HG02884 (cell line): ENCODE measurements at regions not wholly inside any gene's neighbourhood (a gene's known extent, or its start where the extent isn't known, plus 50 kb on each side); places are given as distances from the start of the nearest gene placed in this dataset.

Experiments used
- ATAC-seq: cut with Tn5 transposase; IDR thresholded peaks from one replicate; pipeline ENCODE4 v1.9.1; 2021; ENCODE audit warnings: mild to moderate bottlenecking, moderate library complexity; ENCODE audit not compliant: unreplicated experiment

GRCh38 chr4:176568238-176568637 is 224.5 kb downstream of the VEGFC start:
- ATAC-seq, result no peak

- ATAC-seq, result no peak
Measured at GRCh38 chr4:176569301-176569700, 223.4 kb downstream of the VEGFC start.

GRCh38 chr4:176571206-176571605 is 221.5 kb downstream of the VEGFC start:
- ATAC-seq, result no peak

- ATAC-seq, result no peak
Measured at GRCh38 chr4:176575141-176575730, 217.5 kb downstream of the VEGFC start.

GRCh38 chr4:176579226-176579625 is 213.5 kb downstream of the VEGFC start:
- no peak for ATAC-seq

- ATAC-seq, result no peak
Measured at GRCh38 chr4:176583278-176583677, 209.4 kb downstream of the VEGFC start.

GRCh38 chr4:176584031-176584606 is 208.6 kb downstream of the VEGFC start:
- no peak for ATAC-seq

GRCh38 chr4:176587920-176588319 is 204.8 kb downstream of the VEGFC start:
- ATAC-seq, result no peak

- ATAC-seq, result no peak
Measured at GRCh38 chr4:176588436-176588835, 204.3 kb downstream of the VEGFC start.

- ATAC-seq, result no peak
Measured at GRCh38 chr4:176592976-176593670, 199.6 kb downstream of the VEGFC start.

- ATAC-seq, result no peak
Measured at GRCh38 chr4:176593943-176594342, 198.8 kb downstream of the VEGFC start.

- ATAC-seq, result no peak
Measured at GRCh38 chr4:176595257-176595656, 197.5 kb downstream of the VEGFC start.

GRCh38 chr4:176601124-176601523 is 191.6 kb downstream of the VEGFC start:
- ATAC-seq, result no peak

- ATAC-seq, result no peak
Measured at GRCh38 chr4:176607807-176608206, 184.9 kb downstream of the VEGFC start.

GRCh38 chr4:176608346-176608745 is 184.4 kb downstream of the VEGFC start:
- ATAC-seq, result no peak

- ATAC-seq, result no peak
Measured at GRCh38 chr4:176610594-176610993, 182.1 kb downstream of the VEGFC start.

- ATAC-seq, result no peak
Measured at GRCh38 chr4:176611381-176611780, 181.3 kb downstream of the VEGFC start.

- ATAC-seq, result no peak
Measured at GRCh38 chr4:176611951-176612350, 180.8 kb downstream of the VEGFC start.

- no peak for ATAC-seq
Measured at GRCh38 chr4:176614793-176615192, 177.9 kb downstream of the VEGFC start.

- no peak for ATAC-seq
Measured at GRCh38 chr4:176616151-176616550, 176.6 kb downstream of the VEGFC start.

GRCh38 chr4:176618138-176618537 is 174.6 kb downstream of the VEGFC start:
- no peak for ATAC-seq

- no peak for ATAC-seq
Measured at GRCh38 chr4:176619430-176619829, 173.3 kb downstream of the VEGFC start.
